GM12874 (cell line): ENCODE measurements at regions not wholly inside any gene's neighbourhood (a gene's known extent, or its start where the extent isn't known, plus 50 kb on each side); places are given as distances from the start of the nearest gene placed in this dataset.

Experiments used
- CTCF ChIP-seq: IDR thresholded peaks from 2 replicates; pipeline ENCODE4 v1.5.1; 2011; ENCODE audit warnings: low read depth, mild to moderate bottlenecking, control low read depth, low read length, moderate library complexity; ENCODE audit not compliant: insufficient read depth

- TF ChIP-seq CTCF: no peak
These were observed 700.5 kb upstream of the ZNF385D start for GRCh38 chr3:22451501-22451900.

GRCh38 chr3:22453906-22454535, 703.0 kb upstream of the ZNF385D start:
- TF ChIP-seq CTCF: no peak

- no peak for TF ChIP-seq CTCF
These were observed 719.0 kb upstream of the ZNF385D start for GRCh38 chr3:22469995-22470394.

- no peak for TF ChIP-seq CTCF
These were observed 720.5 kb upstream of the ZNF385D start for GRCh38 chr3:22471557-22471956.

GRCh38 chr3:22474706-22475445, 723.9 kb upstream of the ZNF385D start:
- TF ChIP-seq CTCF: no peak

- no peak for TF ChIP-seq CTCF
These were observed 724.7 kb upstream of the ZNF385D start for GRCh38 chr3:22475665-22476240.

- no peak for TF ChIP-seq CTCF
These were observed 726.0 kb upstream of the ZNF385D start for GRCh38 chr3:22476976-22477375.
